ENCODE measurements at regions not wholly inside any gene's neighbourhood (a gene's known extent, or its start where the extent isn't known, plus 50 kb on each side); places are given as distances from the start of the nearest gene placed in this dataset.

DNA sequence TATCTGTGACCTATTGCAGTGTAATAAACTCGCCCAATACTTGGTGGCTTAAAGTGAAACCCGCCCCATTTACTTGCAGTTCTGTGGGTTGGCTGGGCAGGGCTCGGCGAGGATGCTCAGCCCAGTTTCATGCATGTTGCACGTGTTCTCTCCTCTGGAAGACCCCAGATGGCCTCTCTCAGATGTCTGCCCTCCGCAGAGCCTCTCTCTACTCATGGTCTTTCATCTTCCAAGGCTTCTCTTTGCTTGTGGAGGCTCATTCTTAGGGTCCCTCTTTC is 251.4 kb downstream of the SOD2 start:
- TF ChIP-seq CTCF (IDR thresholded peaks at IDR 0.05; ENCODE audit: low read length) (no peak), EZH2 (IDR thresholded peaks at IDR 0.05; ENCODE audit: borderline replicate concordance, low read length) (no peak)
